ENCODE measurements at regions not wholly inside any gene's neighbourhood (a gene's known extent, or its start where the extent isn't known, plus 50 kb on each side); places are given as distances from the start of the nearest gene placed in this dataset.

GRCh38 chr3:76177610-76178009 is 392.3 kb upstream of the ZNF717 start:
- H3K4me3 ChIP-seq (ENCODE audit: low read length), result no peak overlapping the region
- TF ChIP-seq CTCF (conservative IDR thresholded peaks at IDR 0.05; ENCODE audit: low read depth, low read length), result no peak
- no peak for DNase-seq (ENCODE audit: low read depth)

DNA sequence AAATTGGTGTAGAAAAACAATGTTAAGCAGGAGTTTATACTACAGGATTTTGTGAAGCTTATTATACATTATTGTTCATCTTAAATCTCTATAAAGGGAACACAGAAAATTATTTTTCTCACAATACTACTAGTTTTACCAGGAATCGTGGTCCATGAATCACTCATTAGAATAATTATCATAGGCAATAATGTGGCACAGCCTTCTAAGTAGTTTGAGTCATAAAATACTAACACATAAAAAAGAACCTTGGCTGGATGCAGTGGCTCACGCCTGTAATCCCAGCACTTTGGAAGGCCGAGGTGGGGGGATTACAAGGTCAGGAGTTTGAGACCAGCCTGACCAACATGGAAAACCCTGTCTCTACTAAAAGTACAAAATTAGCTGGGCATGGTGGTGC is 393.1 kb upstream of the ZNF717 start:
- no peak for TF ChIP-seq CTCF (conservative IDR thresholded peaks at IDR 0.05; ENCODE audit: low read depth, low read length)
- DNase-seq (ENCODE audit: low read depth), result no peak
- no peak overlapping the region for H3K4me3 ChIP-seq (ENCODE audit: low read length)

GRCh38 chr3:76181213-76181612 is 395.9 kb upstream of the ZNF717 start:
- no peak for TF ChIP-seq CTCF (conservative IDR thresholded peaks at IDR 0.05; ENCODE audit: low read depth, low read length)
- DNase-seq (ENCODE audit: low read depth), result no peak

DNA sequence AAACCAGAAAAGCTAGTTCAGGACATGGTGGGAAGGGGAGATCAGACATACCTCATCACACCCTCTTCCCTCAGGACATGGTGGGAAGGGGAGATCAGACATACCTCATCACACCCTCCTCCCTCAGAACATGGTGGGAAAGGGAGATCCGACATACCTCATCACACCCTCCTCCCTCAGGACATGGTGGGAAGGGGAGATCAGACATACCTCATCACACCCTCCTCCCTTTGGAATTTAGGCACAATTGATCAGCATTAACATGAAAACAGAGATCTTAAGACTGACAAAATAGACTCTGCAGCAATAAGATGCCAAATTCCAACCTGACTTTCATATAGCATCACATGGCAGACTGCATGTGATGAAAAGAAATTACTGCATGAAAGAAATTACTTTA is 412.7 kb upstream of the ZNF717 start:
- TF ChIP-seq CTCF (conservative IDR thresholded peaks at IDR 0.05; ENCODE audit: low read depth, low read length), result no peak
- DNase-seq (ENCODE audit: low read depth), result no peak

More at GRCh38 chr3:76181213-76181612, 395.9 kb upstream of the ZNF717 start:
- no peak overlapping the region for H3K4me3 ChIP-seq (ENCODE audit: low read length)

DNA sequence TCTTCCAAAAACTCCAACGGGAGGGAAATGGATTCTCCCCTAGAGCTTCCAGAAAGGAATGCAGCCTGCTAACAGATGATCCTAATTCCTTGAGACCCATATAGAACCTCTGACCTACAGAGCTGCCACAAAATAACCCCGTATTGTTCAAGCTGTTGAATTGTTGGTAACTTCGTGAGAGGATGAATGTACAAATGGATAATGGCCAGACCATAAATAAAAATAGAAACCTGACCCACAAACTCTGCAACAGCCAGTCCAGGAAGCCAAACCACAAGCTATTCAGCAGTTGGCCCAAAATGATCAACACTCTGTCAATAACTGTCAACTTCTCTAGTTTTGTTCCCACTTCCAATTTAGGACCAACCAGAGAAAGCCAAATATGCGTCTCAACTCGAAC is 414.0 kb upstream of the ZNF717 start:
- no peak overlapping the region for H3K4me3 ChIP-seq (ENCODE audit: low read length)
- no peak for TF ChIP-seq CTCF (conservative IDR thresholded peaks at IDR 0.05; ENCODE audit: low read depth, low read length)
- DNase-seq (ENCODE audit: low read depth), result no peak

More for the DNA sequence above, 412.7 kb upstream of the ZNF717 start:
- no peak overlapping the region for H3K4me3 ChIP-seq (ENCODE audit: low read length)

DNA sequence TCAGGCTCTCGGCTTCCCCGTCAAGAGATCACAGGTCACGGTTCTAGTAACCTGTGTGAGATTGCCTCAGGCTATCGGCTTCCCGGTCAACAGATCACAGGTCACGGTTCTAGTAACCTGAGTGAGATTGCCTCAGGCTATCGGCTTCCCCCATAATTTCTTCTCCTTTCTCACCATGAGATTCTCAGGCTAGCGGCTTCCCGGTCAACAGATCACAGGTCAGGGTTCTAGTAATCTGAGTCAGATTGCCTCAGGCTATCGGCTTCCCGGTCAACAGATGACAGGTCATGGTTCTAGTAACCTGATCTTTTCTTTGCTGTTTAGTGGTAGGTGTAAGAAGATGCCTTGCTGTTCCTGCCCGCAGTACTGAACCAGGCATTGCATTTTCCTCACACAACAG is 418.2 kb upstream of the ZNF717 start:
- TF ChIP-seq CTCF (conservative IDR thresholded peaks at IDR 0.05; ENCODE audit: low read depth, low read length), result no peak
- DNase-seq (ENCODE audit: low read depth), result no peak
- no peak overlapping the region for H3K4me3 ChIP-seq (ENCODE audit: low read length)

GRCh38 chr3:76206346-76206745 is 421.0 kb upstream of the ZNF717 start:
- no peak for DNase-seq (ENCODE audit: low read depth)
- TF ChIP-seq CTCF (conservative IDR thresholded peaks at IDR 0.05; ENCODE audit: low read depth, low read length), result no peak
- no peak overlapping the region for H3K4me3 ChIP-seq (ENCODE audit: low read length)
